ENCODE measurements at regions not wholly inside any gene's neighbourhood (a gene's known extent, or its start where the extent isn't known, plus 50 kb on each side); places are given as distances from the start of the nearest gene placed in this dataset.
"Not testable (repeated sequence)": the region's sequence is repeated elsewhere in the genome, so short reads cannot be mapped to it uniquely, and the experiment has no call there.

GRCh38 chr20:30641522-30641921 lies 615.9 kb upstream of the DEFB115 start:
- in situ Hi-C loops (cut with MboI); BruUV-seq (replicated peaks); intact Hi-C loops (cut with micrococcal nuclease; ENCODE audit: unreplicated experiment); FAIRE-seq; POLR2A ChIA-PET; H3K27me3 ChIP-seq (replicated peaks in 1 of 2; ENCODE audit: control insufficient read depth in 2 of 2, insufficient read depth in 2 of 2, low read length in 1 of 2); DNase-seq (ENCODE audit: low read depth, low spot score); ATAC-seq; SMC1A ChIA-PET (ENCODE audit: uncharacterized antibody, unreplicated experiment); H3K4me3 ChIP-seq; H2AFZ ChIP-seq (ENCODE audit: control insufficient read depth, low read depth, low read length); H3K79me2 ChIP-seq (ENCODE audit: control insufficient read depth, insufficient read depth, low read length); H4K20me1 ChIP-seq (ENCODE audit: control insufficient read depth, insufficient read depth); H3K9me3 ChIP-seq (replicated peaks; ENCODE audit: control insufficient read depth, insufficient read depth, low read length); H3K36me3 ChIP-seq (ENCODE audit: control insufficient read depth in 2 of 2, insufficient read depth in 2 of 2, low read length in 1 of 2); H3K9ac ChIP-seq (ENCODE audit: control insufficient read depth, insufficient read depth, low read length); H3K4me1 ChIP-seq (ENCODE audit: control insufficient read depth, insufficient read depth, low read length); H3K4me2 ChIP-seq (ENCODE audit: control insufficient read depth, insufficient read depth); H3K27ac ChIP-seq (ENCODE audit: control insufficient read depth, insufficient read depth); CTCF ChIA-PET; RAD21 ChIA-PET (ENCODE audit: unreplicated experiment): not testable (repeated sequence)
- WGBS (ENCODE audit: insufficient coverage, insufficient replicate concordance, low lambda C conversion rate, missing lambda C conversion rate): 7% methylated on average over 4 of the region's 4 CpGs

- SMC1A ChIA-PET (ENCODE audit: uncharacterized antibody, unreplicated experiment); H3K4me1 ChIP-seq (ENCODE audit: control insufficient read depth, insufficient read depth, low read length); H3K4me2 ChIP-seq (ENCODE audit: control insufficient read depth, insufficient read depth); BruUV-seq (replicated peaks); H3K79me2 ChIP-seq (ENCODE audit: control insufficient read depth, insufficient read depth, low read length); H3K27me3 ChIP-seq (replicated peaks in 1 of 2; ENCODE audit: control insufficient read depth in 2 of 2, insufficient read depth in 2 of 2, low read length in 1 of 2); POLR2A ChIA-PET; DNase-seq (ENCODE audit: low read depth, low spot score); H2AFZ ChIP-seq (ENCODE audit: control insufficient read depth, low read depth, low read length); H4K20me1 ChIP-seq (ENCODE audit: control insufficient read depth, insufficient read depth); ATAC-seq; RAD21 ChIA-PET (ENCODE audit: unreplicated experiment); in situ Hi-C loops (cut with MboI); CTCF ChIA-PET; intact Hi-C loops (cut with micrococcal nuclease; ENCODE audit: unreplicated experiment); H3K9ac ChIP-seq (ENCODE audit: control insufficient read depth, insufficient read depth, low read length); H3K27ac ChIP-seq (ENCODE audit: control insufficient read depth, insufficient read depth); H3K36me3 ChIP-seq (ENCODE audit: control insufficient read depth in 2 of 2, insufficient read depth in 2 of 2, low read length in 1 of 2); FAIRE-seq; H3K4me3 ChIP-seq; H3K9me3 ChIP-seq (replicated peaks; ENCODE audit: control insufficient read depth, insufficient read depth, low read length): not testable (repeated sequence)
- 13% methylated on average over 4 of the region's 4 CpGs for whole genome bisulfite sequencing (ENCODE audit: insufficient coverage, insufficient replicate concordance, low lambda C conversion rate, missing lambda C conversion rate)
Observed at GRCh38 chr20:30660982-30661381, 596.5 kb upstream of the DEFB115 start.

GRCh38 chr20:30668418-30668817 lies 589.0 kb upstream of the DEFB115 start:
- SMC1A ChIA-PET (ENCODE audit: uncharacterized antibody, unreplicated experiment); intact Hi-C loops (cut with micrococcal nuclease; ENCODE audit: unreplicated experiment): not testable (repeated sequence)
- WGBS (ENCODE audit: insufficient coverage, insufficient replicate concordance, low lambda C conversion rate, missing lambda C conversion rate): 25% methylated on average over 2 of the region's 2 CpGs

GRCh38 chr20:30669330-30670029 lies 588.0 kb upstream of the DEFB115 start:
- POLR2A ChIA-PET; H3K27ac ChIP-seq (ENCODE audit: control insufficient read depth, insufficient read depth); H3K4me1 ChIP-seq (ENCODE audit: control insufficient read depth, insufficient read depth, low read length); DNase-seq (ENCODE audit: low read depth, low spot score); RAD21 ChIA-PET (ENCODE audit: unreplicated experiment); H4K20me1 ChIP-seq (ENCODE audit: control insufficient read depth, insufficient read depth); H2AFZ ChIP-seq (ENCODE audit: control insufficient read depth, low read depth, low read length); FAIRE-seq; H3K27me3 ChIP-seq (replicated peaks in 1 of 2; ENCODE audit: control insufficient read depth in 2 of 2, insufficient read depth in 2 of 2, low read length in 1 of 2); intact Hi-C loops (cut with micrococcal nuclease; ENCODE audit: unreplicated experiment); H3K79me2 ChIP-seq (ENCODE audit: control insufficient read depth, insufficient read depth, low read length); CTCF ChIA-PET; H3K36me3 ChIP-seq (ENCODE audit: control insufficient read depth in 2 of 2, insufficient read depth in 2 of 2, low read length in 1 of 2); H3K9ac ChIP-seq (ENCODE audit: control insufficient read depth, insufficient read depth, low read length); H3K9me3 ChIP-seq (replicated peaks; ENCODE audit: control insufficient read depth, insufficient read depth, low read length); H3K4me3 ChIP-seq; BruUV-seq (replicated peaks); ATAC-seq; H3K4me2 ChIP-seq (ENCODE audit: control insufficient read depth, insufficient read depth); in situ Hi-C loops (cut with MboI); SMC1A ChIA-PET (ENCODE audit: uncharacterized antibody, unreplicated experiment): not testable (repeated sequence)

More at GRCh38 chr20:30668418-30668817, 589.0 kb upstream of the DEFB115 start:
- H3K36me3 ChIP-seq (ENCODE audit: control insufficient read depth in 2 of 2, insufficient read depth in 2 of 2, low read length in 1 of 2); H3K9ac ChIP-seq (ENCODE audit: control insufficient read depth, insufficient read depth, low read length); CTCF ChIA-PET; in situ Hi-C loops (cut with MboI); DNase-seq (ENCODE audit: low read depth, low spot score); H3K27ac ChIP-seq (ENCODE audit: control insufficient read depth, insufficient read depth); POLR2A ChIA-PET; H3K9me3 ChIP-seq (replicated peaks; ENCODE audit: control insufficient read depth, insufficient read depth, low read length); BruUV-seq (replicated peaks); H3K79me2 ChIP-seq (ENCODE audit: control insufficient read depth, insufficient read depth, low read length); FAIRE-seq; ATAC-seq; H3K27me3 ChIP-seq (replicated peaks in 1 of 2; ENCODE audit: control insufficient read depth in 2 of 2, insufficient read depth in 2 of 2, low read length in 1 of 2); H4K20me1 ChIP-seq (ENCODE audit: control insufficient read depth, insufficient read depth); H3K4me3 ChIP-seq; H3K4me1 ChIP-seq (ENCODE audit: control insufficient read depth, insufficient read depth, low read length); H2AFZ ChIP-seq (ENCODE audit: control insufficient read depth, low read depth, low read length); RAD21 ChIA-PET (ENCODE audit: unreplicated experiment); H3K4me2 ChIP-seq (ENCODE audit: control insufficient read depth, insufficient read depth): not testable (repeated sequence)
